ENCODE measurements at regions not wholly inside any gene's neighbourhood (a gene's known extent, or its start where the extent isn't known, plus 50 kb on each side); places are given as distances from the start of the nearest gene placed in this dataset.

- H3K36me3 Mint-ChIP-seq = no peaks in the 10 kb centered on the region
- H3K27me3 ChIP-seq (replicated peaks in 1 of 2; ENCODE audit: control insufficient read depth in 2 of 2, extremely low read depth in 1 of 2, insufficient read depth in 2 of 2, low read length in 1 of 2) = peaks cover 0 to 5% of the 10 kb centered on the region in 2 experiments
- peaks cover 0 to 8% (median 5%) of the 10 kb centered on the region in 3 donors for H3K9me3 Mint-ChIP-seq
- H3K4me3 ChIP-seq (ENCODE audit: control insufficient read depth in 1 of 2, extremely low read depth in 1 of 2, low read length in 1 of 2) = no peak overlapping the region
- H3K9me3 ChIP-seq = no peaks in the 10 kb centered on the region
- H3K4me3 Mint-ChIP-seq = no peak overlapping the region
- DNase-seq (no peak), ATAC-seq (replicated peaks in 1 of 4) (no peak)
- H3K4me1 Mint-ChIP-seq = no peaks in the 10 kb centered on the region
- H3K36me3 ChIP-seq (ENCODE audit: control insufficient read depth in 2 of 2, extremely low read depth in 1 of 2, insufficient read depth in 1 of 2, low read length in 1 of 2) = no peaks in the 10 kb centered on the region
- CTCF ChIA-PET = no interaction called here
- no peak overlapping the region for H3K27ac Mint-ChIP-seq
- peaks cover 6 to 16% of the 10 kb centered on the region in 2 donors for H3K27me3 Mint-ChIP-seq
- POLR2A ChIA-PET = no interaction called here
- H3K27ac ChIP-seq (ENCODE audit: low read length) = no peak overlapping the region
- H3K4me1 ChIP-seq (ENCODE audit: control insufficient read depth in 1 of 2, extremely low read depth in 1 of 2, insufficient read depth in 2 of 2, low read length in 2 of 2) = no peaks in the 10 kb centered on the region
- WGBS (ENCODE audit: insufficient coverage) = no CpG with 5 or more reads among the region's 5 CpGs
Observed at GRCh38 chr13:43990021-43990420, 110.3 kb downstream of the LACC1 start.

- H3K4me3 Mint-ChIP-seq = no peak overlapping the region
- ATAC-seq (replicated peaks in 1 of 4) (no peak), DNase-seq (no peak)
- Histone ChIP-seq H3K27me3 (replicated peaks in 1 of 2; ENCODE audit: control insufficient read depth in 2 of 2, extremely low read depth in 1 of 2, insufficient read depth in 2 of 2, low read length in 1 of 2) (peaks cover 0 to 5% of the 10 kb centered on the region in 2 experiments), H3K9me3 (no peaks in the 10 kb centered on the region), H3K4me3 (ENCODE audit: control insufficient read depth in 1 of 2, extremely low read depth in 1 of 2, low read length in 1 of 2) (no peak overlapping the region), H3K36me3 (ENCODE audit: control insufficient read depth in 2 of 2, extremely low read depth in 1 of 2, insufficient read depth in 1 of 2, low read length in 1 of 2) (no peaks in the 10 kb centered on the region), H3K4me1 (ENCODE audit: control insufficient read depth in 1 of 2, extremely low read depth in 1 of 2, insufficient read depth in 2 of 2, low read length in 2 of 2) (no peaks in the 10 kb centered on the region), H3K27ac (ENCODE audit: low read length) (no peak overlapping the region)
- ChIA-PET CTCF (no interaction called here), POLR2A (no interaction called here)
- H3K4me1 Mint-ChIP-seq = no peaks in the 10 kb centered on the region
- H3K36me3 Mint-ChIP-seq = no peaks in the 10 kb centered on the region
- H3K27ac Mint-ChIP-seq = no peak overlapping the region
- H3K9me3 Mint-ChIP-seq = peaks cover 0 to 14% (median 13%) of the 10 kb centered on the region in 3 donors
- peaks cover 4 to 16% of the 10 kb centered on the region in 2 donors for H3K27me3 Mint-ChIP-seq
- WGBS (ENCODE audit: insufficient coverage) = no CpG with 5 or more reads among the region's 3 CpGs
Observed at GRCh38 chr13:43990829-43991228, 111.1 kb downstream of the LACC1 start.

GRCh38 chr13:43991773-43992201, 112.1 kb downstream of the LACC1 start:
- 93% methylated on average over 3 of the region's 4 CpGs for WGBS (ENCODE audit: insufficient coverage)

GRCh38 chr13:43992211-43992610, 112.5 kb downstream of the LACC1 start:
- no CpG with 5 or more reads among the region's 1 CpG for WGBS (ENCODE audit: insufficient coverage)
- no peaks in the 10 kb centered on the region for H3K4me1 Mint-ChIP-seq
- Histone ChIP-seq H3K36me3 (ENCODE audit: control insufficient read depth in 2 of 2, extremely low read depth in 1 of 2, insufficient read depth in 1 of 2, low read length in 1 of 2) (no peaks in the 10 kb centered on the region), H3K27ac (ENCODE audit: low read length) (no peak overlapping the region), H3K4me3 (ENCODE audit: control insufficient read depth in 1 of 2, extremely low read depth in 1 of 2, low read length in 1 of 2) (no peak overlapping the region), H3K4me1 (ENCODE audit: control insufficient read depth in 1 of 2, extremely low read depth in 1 of 2, insufficient read depth in 2 of 2, low read length in 2 of 2) (no peaks in the 10 kb centered on the region), H3K9me3 (no peaks in the 10 kb centered on the region), H3K27me3 (replicated peaks in 1 of 2; ENCODE audit: control insufficient read depth in 2 of 2, extremely low read depth in 1 of 2, insufficient read depth in 2 of 2, low read length in 1 of 2) (peaks cover 0 to 5% of the 10 kb centered on the region in 2 experiments)
- no peak for ATAC-seq (replicated peaks in 1 of 4)
- H3K9me3 Mint-ChIP-seq = peaks cover 0 to 14% (median 14%) of the 10 kb centered on the region in 3 donors
- no peak for DNase-seq
- peaks cover 4 to 16% of the 10 kb centered on the region in 2 donors for H3K27me3 Mint-ChIP-seq
- ChIA-PET POLR2A (no interaction called here), CTCF (no interaction called here)
- H3K36me3 Mint-ChIP-seq = no peaks in the 10 kb centered on the region
- H3K27ac Mint-ChIP-seq = no peak overlapping the region
- no peak overlapping the region for H3K4me3 Mint-ChIP-seq

More at GRCh38 chr13:43991773-43992201, 112.1 kb downstream of the LACC1 start:
- Mint-ChIP-seq H3K27me3 (peaks cover 4 to 16% of the 10 kb centered on the region in 2 donors), H3K27ac (no peak overlapping the region), H3K4me1 (no peaks in the 10 kb centered on the region), H3K36me3 (no peaks in the 10 kb centered on the region), H3K4me3 (no peak overlapping the region), H3K9me3 (peaks cover 0 to 14% (median 14%) of the 10 kb centered on the region in 3 donors)
- H3K9me3 ChIP-seq = no peaks in the 10 kb centered on the region
- no peak overlapping the region for H3K27ac ChIP-seq (ENCODE audit: low read length)
- ChIA-PET CTCF (no interaction called here), POLR2A (no interaction called here)
- peaks cover 0 to 5% of the 10 kb centered on the region in 2 experiments for H3K27me3 ChIP-seq (replicated peaks in 1 of 2; ENCODE audit: control insufficient read depth in 2 of 2, extremely low read depth in 1 of 2, insufficient read depth in 2 of 2, low read length in 1 of 2)
- DNase-seq (no peak), ATAC-seq (replicated peaks in 1 of 4) (no peak)
- H3K4me1 ChIP-seq (ENCODE audit: control insufficient read depth in 1 of 2, extremely low read depth in 1 of 2, insufficient read depth in 2 of 2, low read length in 2 of 2) = no peaks in the 10 kb centered on the region
- H3K36me3 ChIP-seq (ENCODE audit: control insufficient read depth in 2 of 2, extremely low read depth in 1 of 2, insufficient read depth in 1 of 2, low read length in 1 of 2) = no peaks in the 10 kb centered on the region
- no peak overlapping the region for H3K4me3 ChIP-seq (ENCODE audit: control insufficient read depth in 1 of 2, extremely low read depth in 1 of 2, low read length in 1 of 2)

DNA sequence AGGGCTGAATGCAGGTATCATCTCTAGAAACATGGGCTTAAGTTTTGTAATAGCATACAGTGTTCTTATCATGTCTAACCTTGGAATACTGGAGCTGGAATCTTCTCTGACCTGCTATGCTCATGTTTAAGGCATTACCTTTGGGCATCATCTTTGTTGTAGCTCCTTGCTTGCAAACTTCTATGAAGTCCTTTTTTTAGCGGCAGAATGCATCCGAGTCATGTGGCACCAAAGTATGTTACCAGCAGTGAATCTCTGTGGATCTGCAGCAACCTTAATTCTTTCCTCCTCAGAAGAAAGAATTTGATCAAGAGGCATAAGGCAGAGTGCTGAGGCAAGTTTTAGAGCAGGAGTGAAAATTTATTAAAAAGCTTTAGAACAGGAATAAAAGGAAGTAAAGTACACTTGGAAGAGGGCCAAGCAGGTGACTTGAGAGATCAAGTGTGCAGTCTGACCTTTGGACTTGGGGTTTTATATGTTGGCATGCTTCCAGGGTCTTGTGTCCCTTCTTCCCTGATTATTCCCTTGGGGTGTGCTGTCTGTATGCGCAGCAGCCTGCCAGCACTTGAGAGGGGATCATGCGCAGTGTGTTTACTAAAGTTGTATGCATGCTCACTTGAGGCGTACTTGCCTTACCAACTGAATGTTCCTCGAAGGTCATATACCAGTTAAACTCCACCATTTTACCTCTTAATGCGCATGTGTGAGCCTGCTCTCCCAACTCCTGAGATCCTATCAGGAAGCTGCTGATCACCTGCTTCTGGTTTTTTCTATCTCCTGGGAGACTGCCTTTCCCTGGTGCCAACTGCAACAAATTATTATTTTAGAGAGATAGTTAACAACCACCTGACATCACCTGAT, 115.5 kb downstream of the LACC1 start:
- Histone ChIP-seq H3K4me3 (ENCODE audit: control insufficient read depth in 1 of 2, extremely low read depth in 1 of 2, low read length in 1 of 2) (no peak overlapping the region), H3K27me3 (replicated peaks in 1 of 2; ENCODE audit: control insufficient read depth in 2 of 2, extremely low read depth in 1 of 2, insufficient read depth in 2 of 2, low read length in 1 of 2) (peaks cover 0 to 5% of the 10 kb centered on the region in 2 experiments), H3K36me3 (ENCODE audit: control insufficient read depth in 2 of 2, extremely low read depth in 1 of 2, insufficient read depth in 1 of 2, low read length in 1 of 2) (no peaks in the 10 kb centered on the region), H3K27ac (ENCODE audit: low read length) (no peak overlapping the region), H3K9me3 (no peaks in the 10 kb centered on the region), H3K4me1 (ENCODE audit: control insufficient read depth in 1 of 2, extremely low read depth in 1 of 2, insufficient read depth in 2 of 2, low read length in 2 of 2) (no peaks in the 10 kb centered on the region)
- no peak for ATAC-seq (replicated peaks in 1 of 4)
- no peak overlapping the region for H3K4me3 Mint-ChIP-seq
- ChIA-PET POLR2A (no interaction called here), CTCF (no interaction called here)
- no peaks in the 10 kb centered on the region for H3K36me3 Mint-ChIP-seq
- peaks cover 4 to 14% of the 10 kb centered on the region in 2 donors for H3K27me3 Mint-ChIP-seq
- H3K27ac Mint-ChIP-seq = no peak overlapping the region
- H3K9me3 Mint-ChIP-seq = peaks cover 0 to 14% (median 14%) of the 10 kb centered on the region in 3 donors
- no peak for DNase-seq
- WGBS (ENCODE audit: insufficient coverage) = 86% methylated on average over 5 of the region's 7 CpGs
- H3K4me1 Mint-ChIP-seq = no peaks in the 10 kb centered on the region

DNA sequence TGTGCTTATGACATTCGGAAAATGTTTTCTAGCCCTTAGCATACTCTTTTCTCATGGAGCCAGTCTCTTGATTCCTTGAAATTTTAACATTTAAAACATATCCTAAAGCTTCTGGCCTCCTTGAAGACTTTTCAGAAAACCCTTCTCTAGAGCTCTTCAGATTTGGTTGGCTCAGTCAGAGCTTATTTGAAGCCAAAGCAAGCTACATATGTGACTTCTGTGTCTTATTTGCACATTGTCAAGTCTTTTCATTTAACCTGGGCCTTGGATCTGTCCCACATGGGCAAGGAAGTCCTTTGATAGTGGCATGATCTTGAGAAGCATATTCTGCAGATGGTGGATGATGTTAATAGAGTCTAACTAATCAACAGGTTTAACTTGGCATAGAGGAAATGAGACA, 116.5 kb downstream of the LACC1 start:
- ChIA-PET POLR2A (no interaction called here), CTCF (no interaction called here)
- Histone ChIP-seq H3K9me3 (no peaks in the 10 kb centered on the region), H3K4me1 (ENCODE audit: control insufficient read depth in 1 of 2, extremely low read depth in 1 of 2, insufficient read depth in 2 of 2, low read length in 2 of 2) (no peaks in the 10 kb centered on the region), H3K4me3 (ENCODE audit: control insufficient read depth in 1 of 2, extremely low read depth in 1 of 2, low read length in 1 of 2) (no peak overlapping the region), H3K27ac (ENCODE audit: low read length) (no peak overlapping the region), H3K27me3 (replicated peaks in 1 of 2; ENCODE audit: control insufficient read depth in 2 of 2, extremely low read depth in 1 of 2, insufficient read depth in 2 of 2, low read length in 1 of 2) (peaks cover 0 to 5% of the 10 kb centered on the region in 2 experiments), H3K36me3 (ENCODE audit: control insufficient read depth in 2 of 2, extremely low read depth in 1 of 2, insufficient read depth in 1 of 2, low read length in 1 of 2) (no peaks in the 10 kb centered on the region)
- ATAC-seq (replicated peaks in 1 of 4) (no peak), DNase-seq (no peak)
- WGBS (ENCODE audit: insufficient coverage) = 55% methylated on average over 1 of the region's 1 CpG
- peaks cover 0 to 14% (median 14%) of the 10 kb centered on the region in 3 donors for H3K9me3 Mint-ChIP-seq
- H3K4me3 Mint-ChIP-seq = no peak overlapping the region
- H3K4me1 Mint-ChIP-seq = no peaks in the 10 kb centered on the region
- H3K36me3 Mint-ChIP-seq = no peaks in the 10 kb centered on the region
- H3K27me3 Mint-ChIP-seq = peaks cover 8 to 17% of the 10 kb centered on the region in 2 donors
- no peak overlapping the region for H3K27ac Mint-ChIP-seq

Measured in T-cell (primary cell).